HepG2 (cell line): ENCODE measurements at regions not wholly inside any gene's neighbourhood (a gene's known extent, or its start where the extent isn't known, plus 50 kb on each side); places are given as distances from the start of the nearest gene placed in this dataset.

Experiments used
- CTCF ChIP-seq: sonication (generic); formaldehyde crosslinking; IDR thresholded peaks from 2 replicates; pipeline ENCODE4 v1.5.0; 2020; ENCODE audit warnings: mild to moderate bottlenecking, missing genetic modification reagents, moderate library complexity
- FOXK1 ChIP-seq: sonication (generic); formaldehyde crosslinking; IDR thresholded peaks from 2 replicates; pipeline ENCODE4 v1.4.0; 2020; ENCODE audit warnings: low read depth, missing genetic modification reagents, borderline replicate concordance
- MLX ChIP-seq: IDR thresholded peaks from 2 replicates; pipeline ENCODE4 v1.6.1; 2016
- NFIC ChIP-seq: IDR thresholded peaks from 2 replicates; pipeline ENCODE4 v1.6.1; 2012; ENCODE audit warnings: mild to moderate bottlenecking, low read length, inconsistent platforms
- NFKB2 ChIP-seq: sonication (generic); formaldehyde crosslinking; IDR thresholded peaks from 2 replicates; pipeline ENCODE4 v1.4.0; 2020; ENCODE audit warnings: missing genetic modification reagents, borderline replicate concordance
- SMAD3 ChIP-seq: sonication (generic); formaldehyde crosslinking; IDR thresholded peaks from 2 replicates; pipeline ENCODE4 v1.4.0; 2020; ENCODE audit warnings: missing genetic modification reagents
- UBTF ChIP-seq: sonication (generic); formaldehyde crosslinking; IDR thresholded peaks from 2 replicates; pipeline ENCODE4 v1.4.0; 2020; ENCODE audit warnings: mild to moderate bottlenecking, missing genetic modification reagents
- ZNF563 ChIP-seq: sonication (generic); formaldehyde crosslinking; IDR thresholded peaks from 2 replicates; pipeline ENCODE4 v1.8.0; 2022; ENCODE audit warnings: mild to moderate bottlenecking, moderate library complexity, missing genetic modification reagents
- ZSCAN22 ChIP-seq: sonication (generic); formaldehyde crosslinking; IDR thresholded peaks from 2 replicates; pipeline ENCODE4 v1.4.0; 2020; ENCODE audit warnings: mild to moderate bottlenecking, missing genetic modification reagents

- TF ChIP-seq ZNF563 (CRISPR knock-in tag) (no peak), FOXK1 (CRISPR knock-in tag) (no peak), CTCF (no peak), SMAD3 (CRISPR knock-in tag) (no peak), UBTF (CRISPR knock-in tag) (no peak), MLX (no peak), NFKB2 (CRISPR knock-in tag) (no peak), NFIC (no peak), ZSCAN22 (CRISPR knock-in tag) (no peak)
These were observed 66.4 kb upstream of the PICALM start for GRCh38 chr11:86135319-86135714.
